Gastroesophageal sphincter (tissue), 3 donors: ENCODE measurements at regions not wholly inside any gene's neighbourhood (a gene's known extent, or its start where the extent isn't known, plus 50 kb on each side); places are given as distances from the start of the nearest gene placed in this dataset.

ENCODE experiments used
- EP300 ChIP-seq: sonication (generic); formaldehyde crosslinking; IDR thresholded peaks from one replicate; pipeline ENCODE4 v1.6.1; 2017; ENCODE audit warnings: antibody characterized with exemption, mild to moderate bottlenecking
- POLR2A ChIP-seq, 2 donors: fragments of 450-650 bp; IDR thresholded peaks; one replicate each; pipeline ENCODE4 v1.6.1; 2017; ENCODE audit warnings: antibody characterized with exemption in 2 of 2, mild to moderate bottlenecking in 2 of 2, moderate library complexity in 1 of 2
- POLR2AphosphoS5 ChIP-seq: sonication (generic); formaldehyde crosslinking; IDR thresholded peaks from one replicate; pipeline ENCODE4 v1.6.1; 2017; ENCODE audit warnings: antibody characterized with exemption
- TF ChIP-seq, protein P1 (sequence below), 4 experiments: fragments of 200-600 bp in 2 of 4; fragments of 450-650 bp in 2 of 4; sonication (generic) in 1 of 4; IDR thresholded peaks; one replicate each; pipeline ENCODE4 v1.5.1; 2017 to 2019; ENCODE audit warnings: antibody characterized with exemption in 4 of 4, mild to moderate bottlenecking in 2 of 4, moderate library complexity in 2 of 4

- TF ChIP-seq, protein P1, sequence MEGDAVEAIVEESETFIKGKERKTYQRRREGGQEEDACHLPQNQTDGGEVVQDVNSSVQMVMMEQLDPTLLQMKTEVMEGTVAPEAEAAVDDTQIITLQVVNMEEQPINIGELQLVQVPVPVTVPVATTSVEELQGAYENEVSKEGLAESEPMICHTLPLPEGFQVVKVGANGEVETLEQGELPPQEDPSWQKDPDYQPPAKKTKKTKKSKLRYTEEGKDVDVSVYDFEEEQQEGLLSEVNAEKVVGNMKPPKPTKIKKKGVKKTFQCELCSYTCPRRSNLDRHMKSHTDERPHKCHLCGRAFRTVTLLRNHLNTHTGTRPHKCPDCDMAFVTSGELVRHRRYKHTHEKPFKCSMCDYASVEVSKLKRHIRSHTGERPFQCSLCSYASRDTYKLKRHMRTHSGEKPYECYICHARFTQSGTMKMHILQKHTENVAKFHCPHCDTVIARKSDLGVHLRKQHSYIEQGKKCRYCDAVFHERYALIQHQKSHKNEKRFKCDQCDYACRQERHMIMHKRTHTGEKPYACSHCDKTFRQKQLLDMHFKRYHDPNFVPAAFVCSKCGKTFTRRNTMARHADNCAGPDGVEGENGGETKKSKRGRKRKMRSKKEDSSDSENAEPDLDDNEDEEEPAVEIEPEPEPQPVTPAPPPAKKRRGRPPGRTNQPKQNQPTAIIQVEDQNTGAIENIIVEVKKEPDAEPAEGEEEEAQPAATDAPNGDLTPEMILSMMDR (IDR thresholded peaks at IDR 0.05) = no peak
- TF ChIP-seq POLR2AphosphoS5 (no peak), POLR2A (IDR thresholded peaks at IDR 0.05) (no peak), EP300 (no peak)
These were observed 315.0 kb downstream of the BRD1 start for GRCh38 chr22:49512487-49513165.
